Activated B cell treated with CpG ODN at 0.5 μM for 24 hours (primary cell): ENCODE measurements at regions not wholly inside any gene's neighbourhood (a gene's known extent, or its start where the extent isn't known, plus 50 kb on each side); places are given as distances from the start of the nearest gene placed in this dataset.

ENCODE experiments used
- ATAC-seq: fragments of 200-7000 bp; cut with Tn5 transposase; one replicate; pipeline ENCODE4 v1.10.0; 2021; ENCODE audit warnings: low read depth, mild to moderate bottlenecking, moderate library complexity
- CTCF ChIA-PET: fragments of 350-600 bp; sonication (Branson Sonifier 250); formaldehyde crosslinking; loops from one replicate; lab custom pipeline; 2021; ENCODE audit warnings: antibody characterized with exemption; lab: Charles Lee
- POLR2A ChIA-PET: fragments of 350-600 bp; sonication (Branson Sonifier 250); formaldehyde crosslinking; loops from one replicate; lab custom pipeline; 2021; ENCODE audit warnings: antibody characterized with exemption; lab: Charles Lee
- DNase-seq: peaks from one replicate; pipeline ENCODE4 v3.0.0; 2022
- H3K27ac Mint-ChIP-seq: one replicate; pipeline ENCODE4 v1.8.0; 2020; ENCODE audit warnings: mixed read lengths
- H3K27me3 Mint-ChIP-seq: one replicate; pipeline ENCODE4 v1.8.0; 2021; ENCODE audit warnings: mixed read lengths
- H3K36me3 Mint-ChIP-seq: one replicate; pipeline ENCODE4 v1.8.0; 2021; ENCODE audit warnings: low read depth, mixed read lengths
- H3K4me1 Mint-ChIP-seq: one replicate; pipeline ENCODE4 v1.8.0; 2021; ENCODE audit warnings: mixed read lengths
- H3K4me3 Mint-ChIP-seq: one replicate; pipeline ENCODE4 v1.8.0; 2020; ENCODE audit warnings: mild to moderate bottlenecking, mixed read lengths
- H3K9me3 Mint-ChIP-seq: one replicate; pipeline ENCODE4 v1.8.0; 2020; ENCODE audit warnings: mixed read lengths
- CTCF ChIP-seq: fragments of 200-600 bp; IDR thresholded peaks from one replicate; pipeline ENCODE4 v1.8.0; 2022; ENCODE audit warnings: antibody characterized with exemption, mild to moderate bottlenecking
- intact Hi-C: fragments of 100-400 bp; cut with micrococcal nuclease; formaldehyde crosslinking; loops from one replicate; pipeline ENCODE4 v1.15.1; 2024

GRCh38 chr1:234532503-234532922 is 53.5 kb upstream of the TARBP1 start:
- no peak overlapping the region for H3K27ac Mint-ChIP-seq
- ATAC-seq, result no peak
- H3K27me3 Mint-ChIP-seq, result peaks cover 6% of the 10 kb centered on the region
- peaks cover 9% of the 10 kb centered on the region for H3K4me1 Mint-ChIP-seq
- ChIA-PET POLR2A (no interaction called here), CTCF (no interaction called here)
- no peaks in the 10 kb centered on the region for H3K36me3 Mint-ChIP-seq
- intact Hi-C loops, result no loop called here
- no peak for DNase-seq
- no peak for TF ChIP-seq CTCF
- H3K9me3 Mint-ChIP-seq, result no peaks in the 10 kb centered on the region
- H3K4me3 Mint-ChIP-seq, result no peak overlapping the region

GRCh38 chr1:234531151-234531635 is 52.2 kb upstream of the TARBP1 start:
- ATAC-seq, result no peak
- no peak for TF ChIP-seq CTCF
- ChIA-PET POLR2A (interaction anchor here (0.6 kb wide), 1 partner anchor 69 kb away, joined by 7 read pairs; no protein-coding TSS in a partner anchor), CTCF (no interaction called here)
- peaks cover 6% of the 10 kb centered on the region for H3K27me3 Mint-ChIP-seq
- H3K4me1 Mint-ChIP-seq, result peaks cover 13% of the 10 kb centered on the region
- DNase-seq, result no peak
- no peaks in the 10 kb centered on the region for H3K36me3 Mint-ChIP-seq
- no peaks in the 10 kb centered on the region for H3K9me3 Mint-ChIP-seq
- no peak overlapping the region for H3K27ac Mint-ChIP-seq
- no peak overlapping the region for H3K4me3 Mint-ChIP-seq
- intact Hi-C loops, result no loop called here

- Mint-ChIP-seq H3K4me1 (peaks cover 18% of the 10 kb centered on the region), H3K27ac (peak overlapping the region; percentile 19), H3K4me3 (no peak overlapping the region), H3K27me3 (peaks cover 6% of the 10 kb centered on the region), H3K36me3 (no peaks in the 10 kb centered on the region), H3K9me3 (no peaks in the 10 kb centered on the region)
- TF ChIP-seq CTCF, result no peak
- POLR2A ChIA-PET, result interaction anchor here (0.6 to 1.3 kb wide), 2 partner anchors 60 to 69 kb away, joined by 3 to 7 read pairs; no protein-coding TSS in a partner anchor
- intact Hi-C loops, result no loop called here
- CTCF ChIA-PET, result interaction anchor here (0.8 kb wide), 1 partner anchor 11 kb away, joined by 3 read pairs; no protein-coding TSS in a partner anchor
- ATAC-seq (no peak), DNase-seq (no peak)
These were observed 51.7 kb upstream of the TARBP1 start for GRCh38 chr1:234530672-234531071.

GRCh38 chr1:234529950-234530237 is 50.9 kb upstream of the TARBP1 start:
- Mint-ChIP-seq H3K27ac (no peak overlapping the region), H3K27me3 (peaks cover 6% of the 10 kb centered on the region), H3K9me3 (no peaks in the 10 kb centered on the region), H3K4me1 (peaks cover 25% of the 10 kb centered on the region), H3K36me3 (no peaks in the 10 kb centered on the region), H3K4me3 (no peak overlapping the region)
- intact Hi-C loops, result no loop called here
- TF ChIP-seq CTCF, result no peak
- ChIA-PET POLR2A (interaction anchor here (0.9 to 1.3 kb wide), 2 partner anchors 61 to 536 kb away, joined by 3 to 8 read pairs; no protein-coding TSS in a partner anchor), CTCF (no interaction called here)
- ATAC-seq, result no peak
- DNase-seq, result no peak

- POLR2A ChIA-PET, result interaction anchor here (0.9 to 1.3 kb wide), 2 partner anchors 61 to 536 kb away, joined by 3 to 8 read pairs; no protein-coding TSS in a partner anchor
- H3K4me1 Mint-ChIP-seq, result peaks cover 26% of the 10 kb centered on the region
- intact Hi-C loops, result no loop called here
These were observed 50.3 kb upstream of the TARBP1 start for GRCh38 chr1:234529095-234529949.

More at GRCh38 chr1:234529095-234529949, 50.3 kb upstream of the TARBP1 start:
- ATAC-seq, result no peak
- no peak for TF ChIP-seq CTCF
- H3K36me3 Mint-ChIP-seq, result no peaks in the 10 kb centered on the region
- H3K4me3 Mint-ChIP-seq, result no peak overlapping the region
- CTCF ChIA-PET, result no interaction called here
- H3K27ac Mint-ChIP-seq, result no peak overlapping the region
- peaks cover 6% of the 10 kb centered on the region for H3K27me3 Mint-ChIP-seq
- no peak for DNase-seq
- no peaks in the 10 kb centered on the region for H3K9me3 Mint-ChIP-seq
